SU-DHL-6 (cell line): ENCODE measurements at regions not wholly inside any gene's neighbourhood (a gene's known extent, or its start where the extent isn't known, plus 50 kb on each side); places are given as distances from the start of the nearest gene placed in this dataset.

Source experiments
- CTCF ChIP-seq: fragments of 200-600 bp; sonication (generic); IDR thresholded peaks from one replicate; pipeline ENCODE4 v1.5.1; 2017; ENCODE audit warnings: antibody characterized with exemption, mild to moderate bottlenecking, low read length, moderate library complexity; ENCODE audit not compliant: insufficient read depth, poor library complexity, severe bottlenecking
- EZH2phosphoT487 ChIP-seq: fragments of 200-600 bp; sonication (generic), shearing (Covaris generic); conservative IDR thresholded peaks from 2 replicates; pipeline ENCODE4 v1.6.1; 2018; ENCODE audit warnings: mild to moderate bottlenecking, antibody characterized with exemption, low read length, moderate library complexity, mixed read lengths

- TF ChIP-seq CTCF (no peak), EZH2phosphoT487 (no peak)
These were observed 57.0 kb downstream of the BBS10 start for GRCh38 chr12:76290963-76291859.
